DND-41 (cell line): ENCODE measurements at regions not wholly inside any gene's neighbourhood (a gene's known extent, or its start where the extent isn't known, plus 50 kb on each side); places are given as distances from the start of the nearest gene placed in this dataset.

Source experiments
- EZH2 ChIP-seq: IDR thresholded peaks from 3 replicates; pipeline ENCODE4 v1.6.1; 2012; ENCODE audit warnings: borderline replicate concordance, low read depth, mild to moderate bottlenecking, moderate library complexity, low read length, inconsistent platforms; ENCODE audit not compliant: severe bottlenecking
- TF ChIP-seq, protein P1 (sequence below): IDR thresholded peaks from 2 replicates; pipeline ENCODE4 v1.5.1; 2012; ENCODE audit warnings: borderline replicate concordance, low read length, moderate library complexity, mild to moderate bottlenecking; ENCODE audit not compliant: poor library complexity, severe bottlenecking; ENCODE audit errors: extremely low read depth

DNA sequence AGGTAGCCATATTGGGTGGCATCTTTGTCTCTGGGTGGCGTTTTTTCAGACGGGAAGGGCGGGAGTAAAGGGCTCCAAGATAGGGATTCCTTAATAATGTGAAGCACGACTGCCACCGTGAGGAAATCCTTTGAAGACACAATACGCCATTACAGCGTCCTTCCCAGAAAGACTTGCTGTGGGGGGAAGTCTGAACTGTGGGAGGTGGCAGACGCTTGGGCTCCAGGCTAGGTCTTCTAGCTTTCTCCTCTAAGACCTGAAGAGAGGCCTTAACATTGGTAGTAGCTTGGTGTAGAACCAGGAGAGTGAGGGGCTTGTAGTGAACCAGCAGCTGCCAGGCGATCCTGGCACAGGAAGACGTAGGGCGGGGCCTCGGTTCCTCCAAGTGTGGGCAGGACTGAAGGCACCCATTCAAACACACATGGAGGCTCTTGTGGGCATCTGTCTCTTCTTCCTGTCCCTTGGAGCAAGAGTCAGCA, 197.3 kb downstream of the OR13H1 start:
- TF ChIP-seq, protein P1, sequence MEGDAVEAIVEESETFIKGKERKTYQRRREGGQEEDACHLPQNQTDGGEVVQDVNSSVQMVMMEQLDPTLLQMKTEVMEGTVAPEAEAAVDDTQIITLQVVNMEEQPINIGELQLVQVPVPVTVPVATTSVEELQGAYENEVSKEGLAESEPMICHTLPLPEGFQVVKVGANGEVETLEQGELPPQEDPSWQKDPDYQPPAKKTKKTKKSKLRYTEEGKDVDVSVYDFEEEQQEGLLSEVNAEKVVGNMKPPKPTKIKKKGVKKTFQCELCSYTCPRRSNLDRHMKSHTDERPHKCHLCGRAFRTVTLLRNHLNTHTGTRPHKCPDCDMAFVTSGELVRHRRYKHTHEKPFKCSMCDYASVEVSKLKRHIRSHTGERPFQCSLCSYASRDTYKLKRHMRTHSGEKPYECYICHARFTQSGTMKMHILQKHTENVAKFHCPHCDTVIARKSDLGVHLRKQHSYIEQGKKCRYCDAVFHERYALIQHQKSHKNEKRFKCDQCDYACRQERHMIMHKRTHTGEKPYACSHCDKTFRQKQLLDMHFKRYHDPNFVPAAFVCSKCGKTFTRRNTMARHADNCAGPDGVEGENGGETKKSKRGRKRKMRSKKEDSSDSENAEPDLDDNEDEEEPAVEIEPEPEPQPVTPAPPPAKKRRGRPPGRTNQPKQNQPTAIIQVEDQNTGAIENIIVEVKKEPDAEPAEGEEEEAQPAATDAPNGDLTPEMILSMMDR, result no peak
- no peak for TF ChIP-seq EZH2
